Activated gamma-delta T cell treated with Interleukin-2 at 50 U/mL for 16 hours (primary cell): ENCODE measurements at regions not wholly inside any gene's neighbourhood (a gene's known extent, or its start where the extent isn't known, plus 50 kb on each side); places are given as distances from the start of the nearest gene placed in this dataset.
"Not testable (repeated sequence)": the region's sequence is repeated elsewhere in the genome, so short reads cannot be mapped to it uniquely, and the experiment has no call there.

Experiments used
- DNase-seq: peaks from one replicate; pipeline ENCODE4 v3.0.0-alpha.2; 2020

GRCh38 chr19:28397306-28397705, 815.6 kb downstream of the UQCRFS1 start:
- no peak for DNase-seq

- no peak for DNase-seq
These were observed 816.6 kb downstream of the UQCRFS1 start for GRCh38 chr19:28396287-28396831.

DNA sequence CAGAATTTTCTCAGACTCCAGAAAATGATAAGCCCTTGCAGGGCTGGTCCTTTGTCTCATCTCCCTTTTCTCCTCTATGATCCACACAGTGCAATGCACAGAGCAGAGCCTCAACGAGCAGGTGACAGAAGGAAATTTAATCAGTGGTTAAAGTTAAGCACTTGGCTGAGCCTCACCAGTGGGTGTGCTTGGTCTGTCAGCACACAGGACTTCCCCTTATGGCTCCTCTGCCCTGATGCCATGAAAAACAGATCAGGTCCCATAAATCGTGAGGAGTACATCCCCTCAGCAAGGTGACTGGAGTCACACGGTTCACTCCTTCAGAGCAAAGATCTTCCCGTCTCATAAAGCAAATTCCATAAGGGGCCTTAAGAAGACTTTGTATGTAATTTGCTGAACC, 818.2 kb downstream of the UQCRFS1 start:
- no peak for DNase-seq

DNA sequence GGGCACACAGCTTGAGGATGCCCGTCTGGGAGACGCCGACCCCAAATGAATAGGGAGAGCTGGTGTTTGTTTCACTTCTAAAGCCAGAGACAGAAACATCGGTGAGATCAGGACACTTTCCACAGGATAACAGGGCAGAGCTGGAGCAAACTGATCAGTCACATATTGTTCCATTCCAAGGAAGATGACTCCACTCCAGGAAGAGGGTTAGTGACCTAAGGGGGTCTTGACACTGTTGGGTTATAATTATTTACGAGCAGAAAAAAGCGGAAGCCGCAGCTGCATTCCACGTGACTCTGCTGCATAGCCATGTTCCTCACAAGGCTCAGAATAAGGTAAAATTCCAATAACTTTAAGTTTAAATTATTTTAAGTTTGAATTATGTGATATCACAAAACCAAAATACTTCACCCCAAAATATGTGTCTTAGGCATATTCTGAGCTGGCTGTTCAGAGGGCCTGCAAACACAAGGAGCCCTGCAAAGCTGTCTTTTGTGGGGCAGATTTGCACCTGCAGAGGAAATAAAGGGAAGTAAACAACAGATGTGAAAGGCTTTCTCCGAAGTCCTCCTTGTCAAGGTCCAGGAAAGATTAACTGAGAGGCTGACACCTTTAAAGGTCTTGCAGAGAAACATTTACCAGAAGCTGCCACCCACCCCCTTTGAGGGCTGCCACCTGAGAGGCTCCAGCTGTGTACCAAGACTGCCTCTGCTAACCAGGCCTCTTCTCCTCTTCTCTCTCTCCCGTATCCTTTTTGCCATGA, 819.2 kb downstream of the UQCRFS1 start:
- DNase-seq: no peak

DNA sequence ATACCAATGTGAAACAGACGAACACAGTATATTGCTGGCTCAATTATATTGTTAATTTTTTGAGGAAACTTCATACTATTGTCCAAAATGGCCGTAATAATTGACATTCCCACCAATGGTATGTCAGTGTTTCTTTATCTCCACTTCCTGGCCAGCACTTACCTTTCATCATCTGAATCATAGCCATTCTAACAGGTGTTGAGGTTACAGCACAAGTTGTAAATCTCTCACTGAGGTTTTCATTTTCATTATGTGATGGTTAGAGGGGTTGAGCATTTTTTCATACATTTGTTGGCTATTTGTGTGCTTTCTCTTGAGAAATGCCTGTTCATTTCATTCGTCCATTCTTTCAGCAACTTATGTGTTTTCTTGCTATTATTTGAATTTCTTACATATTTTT, 824.0 kb downstream of the UQCRFS1 start:
- DNase-seq: no peak

DNA sequence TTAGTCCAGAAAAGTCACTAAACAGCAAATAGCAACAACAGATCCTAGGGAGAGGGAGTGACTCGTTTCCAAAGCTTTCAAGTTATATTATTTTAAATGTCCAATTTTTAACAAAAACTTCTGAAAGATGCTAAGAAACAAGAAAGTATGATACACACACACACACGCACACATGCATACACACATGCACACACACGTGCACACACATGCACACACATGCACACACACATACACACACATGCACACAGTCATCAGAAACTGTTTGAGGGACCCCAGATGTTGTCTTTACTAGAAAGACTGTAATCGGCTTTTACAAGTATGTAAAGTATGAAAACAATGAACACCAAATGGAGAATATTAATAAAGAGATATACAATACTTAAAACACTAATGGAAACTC, 825.4 kb downstream of the UQCRFS1 start:
- DNase-seq: no peak

- DNase-seq: no peak
These were observed 826.5 kb downstream of the UQCRFS1 start for GRCh38 chr19:28386470-28386869.

DNA sequence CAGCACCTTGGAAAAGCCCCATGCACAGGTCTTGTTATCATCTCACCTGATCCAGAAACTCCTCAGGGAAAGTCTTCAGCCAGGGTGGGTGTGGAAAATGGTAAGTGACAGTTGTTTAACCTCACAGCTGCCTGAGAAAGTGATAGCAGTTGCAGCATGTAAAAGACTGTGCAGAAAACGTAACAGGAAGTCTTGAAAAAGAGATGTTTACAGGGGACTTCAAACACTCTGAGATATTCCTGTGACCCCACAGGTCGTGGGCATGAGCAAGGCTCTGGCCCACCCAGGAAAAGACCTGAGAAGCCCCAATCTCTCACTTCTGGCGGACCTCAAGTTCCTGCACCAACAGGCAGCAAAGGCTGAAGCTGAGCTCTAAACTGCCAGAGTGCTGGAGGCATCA, 826.9 kb downstream of the UQCRFS1 start:
- DNase-seq: no peak

DNA sequence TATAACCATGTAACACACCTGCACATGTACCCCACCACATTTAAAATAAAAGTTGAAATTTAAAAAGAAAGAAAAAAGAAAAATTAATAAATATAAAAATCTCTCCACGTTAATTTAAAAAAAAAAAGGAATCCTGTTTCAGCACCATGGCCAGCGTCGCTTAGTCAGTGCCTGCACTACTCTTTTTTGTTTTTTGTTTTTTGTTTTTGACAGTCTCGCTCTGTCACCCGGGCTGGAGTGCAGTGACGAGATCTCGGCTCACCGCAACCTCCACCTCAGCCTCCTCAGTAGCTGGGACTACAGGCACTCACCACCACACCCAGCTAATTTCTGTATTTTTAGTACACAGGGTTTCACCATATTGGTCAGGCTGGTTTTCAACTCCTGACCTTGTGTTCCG, 835.9 kb downstream of the UQCRFS1 start:
- DNase-seq: no peak

DNA sequence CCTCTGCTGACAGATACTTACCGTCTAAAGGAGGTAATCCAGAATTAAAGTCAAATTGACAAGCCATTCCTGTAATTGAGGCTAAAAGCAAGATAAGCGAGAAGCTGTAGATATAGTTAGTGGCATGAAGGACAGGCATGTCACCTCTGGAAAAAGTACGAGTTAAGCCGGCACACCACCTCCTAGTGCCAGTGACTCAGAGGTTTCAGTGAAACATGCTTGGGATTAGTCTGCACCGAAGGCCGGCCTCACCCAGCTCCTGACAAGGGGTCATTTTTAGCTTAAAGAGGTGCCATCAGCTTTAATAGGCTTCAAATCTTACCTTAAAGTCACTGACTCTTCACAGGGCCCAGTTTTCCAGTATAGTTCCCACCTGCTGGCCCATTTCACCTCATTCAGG, 838.0 kb downstream of the UQCRFS1 start:
- no peak for DNase-seq

- DNase-seq: no peak
These were observed 840.2 kb downstream of the UQCRFS1 start for GRCh38 chr19:28372576-28373247.

GRCh38 chr19:28367146-28367545, 845.8 kb downstream of the UQCRFS1 start:
- no peak for DNase-seq

DNA sequence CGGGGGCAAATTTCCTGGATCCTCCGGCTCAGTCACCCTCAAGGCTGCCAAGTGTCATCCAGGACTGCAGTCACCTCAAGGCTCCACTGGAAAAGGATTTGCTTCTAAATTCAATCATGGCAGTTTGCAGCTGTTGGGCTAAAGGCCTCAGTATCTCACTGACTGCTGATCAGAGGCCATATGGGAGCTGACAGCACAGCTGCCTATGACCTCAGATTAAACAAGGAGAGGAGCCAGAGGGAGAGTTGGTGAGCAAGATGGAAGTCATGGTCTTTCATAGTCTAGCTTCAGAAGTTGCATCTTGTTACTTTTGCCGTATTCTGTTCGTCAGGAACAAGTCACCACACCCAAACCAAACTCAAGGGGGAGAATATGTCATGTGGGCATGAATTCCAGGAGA, 849.7 kb downstream of the UQCRFS1 start:
- no peak for DNase-seq

- DNase-seq: no peak
These were observed 853.2 kb downstream of the UQCRFS1 start for GRCh38 chr19:28359431-28360414.

GRCh38 chr19:28358633-28359032, 854.3 kb downstream of the UQCRFS1 start:
- no peak for DNase-seq

- no peak for DNase-seq
These were observed 861.2 kb downstream of the UQCRFS1 start for GRCh38 chr19:28351761-28352160.

- DNase-seq: not testable (repeated sequence)
These were observed 861.6 kb downstream of the UQCRFS1 start for GRCh38 chr19:28351321-28351720.

- no peak for DNase-seq
These were observed 862.3 kb downstream of the UQCRFS1 start for GRCh38 chr19:28350673-28351072.

DNA sequence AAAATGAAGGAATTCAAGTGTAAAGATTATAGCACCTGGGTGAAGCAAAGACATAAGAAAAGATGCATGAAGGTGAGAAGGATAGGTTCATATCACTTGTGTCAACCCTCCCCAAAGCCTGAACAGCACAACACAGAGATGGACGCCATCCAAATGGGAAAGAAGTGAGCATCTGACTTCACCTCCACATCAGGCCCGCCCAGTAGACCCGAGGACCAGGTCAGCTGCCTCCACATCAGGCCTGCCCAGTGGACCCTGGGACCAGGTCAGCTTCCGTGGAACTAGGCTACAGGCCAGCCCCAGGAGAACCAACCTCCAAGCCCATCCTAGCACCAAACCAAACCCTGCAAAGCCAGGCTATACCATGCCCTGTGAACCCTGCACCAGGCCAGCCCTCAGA, 862.9 kb downstream of the UQCRFS1 start:
- no peak for DNase-seq

- DNase-seq: no peak
These were observed 863.3 kb downstream of the UQCRFS1 start for GRCh38 chr19:28349604-28350003.

GRCh38 chr19:28345811-28346210, 867.1 kb downstream of the UQCRFS1 start:
- DNase-seq: no peak

GRCh38 chr19:28341810-28342350, 871.1 kb downstream of the UQCRFS1 start:
- DNase-seq: no peak

DNA sequence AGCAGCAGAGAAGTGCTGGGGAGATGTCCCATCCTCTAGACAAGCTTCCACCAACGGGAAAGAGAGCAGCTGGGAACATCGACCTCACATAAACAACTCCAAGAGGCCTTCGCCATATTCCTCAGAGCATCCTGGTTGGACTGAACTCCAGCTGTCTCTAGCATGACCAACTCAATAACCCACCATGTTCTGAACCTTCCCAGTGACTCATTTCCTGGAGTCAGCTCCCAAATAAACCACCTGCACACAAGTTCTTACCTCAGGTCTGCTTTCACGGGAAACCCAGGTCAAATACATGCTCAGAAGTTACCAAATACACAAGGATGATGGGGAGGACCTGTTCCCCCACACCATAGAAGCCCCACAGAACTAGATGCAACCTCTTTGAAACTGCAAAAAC, 878.5 kb downstream of the UQCRFS1 start:
- DNase-seq: no peak
